Neuronal stem cell (in vitro differentiated cells): ENCODE measurements at regions not wholly inside any gene's neighbourhood (a gene's known extent, or its start where the extent isn't known, plus 50 kb on each side); places are given as distances from the start of the nearest gene placed in this dataset.
A peak's percentile ranks its signal among the peaks of the same experiment; 100 is the strongest.

Source experiments
- DNase-seq: peaks from one replicate; pipeline ENCODE4 v3.0.0-alpha.2; 2013; ENCODE audit warnings: low spot score
- H2AFZ ChIP-seq: one replicate; pipeline ENCODE4 v1.6.1; 2013; ENCODE audit warnings: mild to moderate bottlenecking, low read length, inconsistent platforms
- H2AK5ac ChIP-seq: 2 replicates; pipeline ENCODE4 v1.6.1; 2013; ENCODE audit warnings: low read depth, mild to moderate bottlenecking, inconsistent platforms, low read length, moderate library complexity, mixed read lengths
- H2BK120ac ChIP-seq: 2 replicates; pipeline ENCODE4 v1.6.1; 2013; ENCODE audit warnings: low read depth, mild to moderate bottlenecking, inconsistent platforms, low read length, moderate library complexity, mixed read lengths
- H2BK12ac ChIP-seq: one replicate; pipeline ENCODE4 v1.6.1; 2013; ENCODE audit warnings: low read length, inconsistent platforms
- H2BK15ac ChIP-seq: 2 replicates; pipeline ENCODE4 v1.6.1; 2013; ENCODE audit warnings: mild to moderate bottlenecking, low read length, inconsistent platforms, mixed read lengths
- H2BK5ac ChIP-seq: one replicate; pipeline ENCODE4 v1.6.1; 2013; ENCODE audit warnings: inconsistent platforms, mild to moderate bottlenecking, low read length, moderate library complexity
- H3K14ac ChIP-seq: one replicate; pipeline ENCODE4 v1.6.1; 2013; ENCODE audit warnings: low read length, inconsistent platforms
- H3K18ac ChIP-seq: 2 replicates; pipeline ENCODE4 v1.6.1; 2013; ENCODE audit warnings: low read length, inconsistent platforms
- H3K23ac ChIP-seq: 2 replicates; pipeline ENCODE4 v1.6.1; 2013; ENCODE audit warnings: low read depth, mild to moderate bottlenecking, mixed read lengths, low read length, inconsistent platforms; ENCODE audit not compliant: poor library complexity
- H3K27ac ChIP-seq: replicated peaks from 3 replicates; pipeline ENCODE4 v1.5.1; 2013; ENCODE audit warnings: low read length, inconsistent platforms
- H3K27me3 ChIP-seq, 3 experiments: 2 replicates each; pipeline ENCODE4 v1.6.1; 2013; ENCODE audit warnings: low read length in 3 of 3, mild to moderate bottlenecking in 2 of 3, inconsistent platforms in 1 of 3, low read depth in 1 of 3, mixed read lengths in 1 of 3, moderate library complexity in 1 of 3; ENCODE audit not compliant: control insufficient read depth in 3 of 3, insufficient read depth in 3 of 3
- H3K36me3 ChIP-seq, 2 donors: replicated peaks in 1 of 2; 2 replicates each; pipeline ENCODE4 v1.6.1; 2013; ENCODE audit warnings: low read length in 2 of 2; ENCODE audit not compliant: control insufficient read depth in 2 of 2, insufficient read depth in 2 of 2
- H3K4ac ChIP-seq: 2 replicates; pipeline ENCODE4 v1.6.1; 2013; ENCODE audit warnings: inconsistent platforms, mild to moderate bottlenecking, low read length, moderate library complexity
- H3K4me1 ChIP-seq, 2 donors: 1 replicate in 1 of 2; 2 replicates in 1 of 2; pipeline ENCODE4 v1.6.1; 2013; ENCODE audit warnings: low read length in 2 of 2, low read depth in 1 of 2; ENCODE audit not compliant: control insufficient read depth in 2 of 2, insufficient read depth in 1 of 2
- H3K4me2 ChIP-seq: one replicate; pipeline ENCODE4 v1.6.1; 2013; ENCODE audit warnings: mild to moderate bottlenecking, low read length, inconsistent platforms; ENCODE audit not compliant: insufficient read depth, poor library complexity, severe bottlenecking
- H3K4me3 ChIP-seq, 2 donors: 2 replicates each; pipeline ENCODE4 v1.5.1; 2013; ENCODE audit warnings: low read length in 2 of 2, mild to moderate bottlenecking in 2 of 2, inconsistent platforms in 1 of 2, moderate library complexity in 1 of 2
- H3K79me1 ChIP-seq: one replicate; pipeline ENCODE4 v1.6.1; 2013; ENCODE audit warnings: low read depth, mild to moderate bottlenecking, inconsistent platforms, low read length, moderate library complexity
- H3K9ac ChIP-seq: one replicate; pipeline ENCODE4 v1.6.1; 2013; ENCODE audit warnings: mild to moderate bottlenecking, low read depth, low read length, inconsistent platforms; ENCODE audit not compliant: poor library complexity
- H3K9me3 ChIP-seq, 2 donors: replicated peaks in 1 of 2; 2 replicates each; pipeline versions ENCODE3 to v1.6.1; 2013; ENCODE audit warnings: low read length in 2 of 2, mild to moderate bottlenecking in 2 of 2, inconsistent platforms in 1 of 2, low read depth in 1 of 2, mixed read lengths in 1 of 2, moderate library complexity in 1 of 2; ENCODE audit not compliant: control insufficient read depth in 2 of 2, insufficient read depth in 1 of 2
- H4K8ac ChIP-seq: one replicate; pipeline ENCODE4 v1.6.1; 2013; ENCODE audit warnings: low read depth, mild to moderate bottlenecking, inconsistent platforms, low read length, moderate library complexity
- H4K91ac ChIP-seq: one replicate; pipeline ENCODE4 v1.6.1; 2013; ENCODE audit warnings: low read length, low read depth, mild to moderate bottlenecking, inconsistent platforms; ENCODE audit not compliant: poor library complexity
- WGBS, 2 donors: extraction: QIAGEN DNeasy Blood & Tissue Kit; methylation state at CpG; one replicate each; pipeline ENCODE4 v1.1.7; 2013; ENCODE audit warnings: missing lambda C conversion rate in 2 of 2, mixed read lengths in 1 of 2; ENCODE audit not compliant: insufficient read length in 2 of 2, insufficient replicate concordance in 1 of 2; ENCODE audit errors: extremely low coverage in 2 of 2; 5-methylcytosine and 5-hydroxymethylcytosine counted together

DNA sequence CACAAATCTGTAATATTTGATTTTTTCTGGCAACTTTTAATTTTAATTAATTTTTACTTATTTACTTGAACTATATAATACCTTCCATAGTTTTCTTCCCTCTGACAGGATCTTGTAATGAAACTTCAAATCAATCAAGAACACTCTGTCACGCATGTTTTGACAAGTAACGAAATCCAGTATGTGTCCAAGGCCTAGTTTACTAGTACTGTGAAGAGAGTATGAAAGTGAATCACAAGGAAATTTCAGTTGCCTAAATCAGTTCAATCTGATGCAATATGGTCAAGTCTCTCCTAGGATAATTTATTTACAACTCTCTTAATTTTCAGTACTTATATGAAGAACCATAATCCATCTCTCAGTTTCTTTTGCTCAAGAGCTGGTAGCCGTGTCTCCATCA lies 1344.6 kb upstream of the ZEB2 start:
- H2BK12ac ChIP-seq, result no peak overlapping the region

GRCh38 chr2:145861940-145862339 lies 1342.0 kb upstream of the ZEB2 start:
- no CpG with 5 or more reads among the region's 3 CpGs for WGBS, 2 donors
- no peak overlapping the region for H2BK15ac ChIP-seq
- H2AK5ac ChIP-seq, result no peak overlapping the region
- H3K4me3 ChIP-seq, result no peak overlapping the region
- no peak overlapping the region for H3K9ac ChIP-seq
- no peak for DNase-seq
- H3K18ac ChIP-seq, result no peak overlapping the region
- no peaks in the 10 kb centered on the region for H3K9me3 ChIP-seq
- no peak overlapping the region for H4K8ac ChIP-seq
- H2BK12ac ChIP-seq, result no peak overlapping the region
- H3K27me3 ChIP-seq, result no peaks in the 10 kb centered on the region
- H2BK5ac ChIP-seq, result no peak overlapping the region
- no peak overlapping the region for H3K14ac ChIP-seq
- H4K91ac ChIP-seq, result no peak overlapping the region
- H2BK120ac ChIP-seq, result no peak overlapping the region
- H3K4me1 ChIP-seq, result no peaks in the 10 kb centered on the region
- H3K79me1 ChIP-seq, result no peaks in the 10 kb centered on the region
- no peak overlapping the region for H3K4ac ChIP-seq
- no peak overlapping the region for H3K23ac ChIP-seq
- H3K27ac ChIP-seq, result no peak overlapping the region
- H3K36me3 ChIP-seq, result no peaks in the 10 kb centered on the region
- H3K4me2 ChIP-seq, result no peak overlapping the region
- peak overlapping the region; percentile 69 for H2AFZ ChIP-seq

More for the DNA sequence above, 1344.6 kb upstream of the ZEB2 start:
- Histone ChIP-seq H3K36me3 (no peaks in the 10 kb centered on the region), H3K9ac (no peak overlapping the region), H3K27me3 (no peaks in the 10 kb centered on the region), H2AK5ac (no peak overlapping the region), H3K4me1 (no peaks in the 10 kb centered on the region), H3K27ac (no peak overlapping the region), H3K14ac (no peak overlapping the region), H3K4me3 (no peak overlapping the region), H3K4me2 (no peak overlapping the region), H3K9me3 (no peaks in the 10 kb centered on the region), H2AFZ (no peak overlapping the region), H3K18ac (no peak overlapping the region), H4K91ac (no peak overlapping the region), H3K4ac (no peak overlapping the region), H2BK15ac (no peak overlapping the region), H4K8ac (no peak overlapping the region), H2BK5ac (no peak overlapping the region), H2BK120ac (no peak overlapping the region), H3K79me1 (no peaks in the 10 kb centered on the region), H3K23ac (no peak overlapping the region)
- no CpG with 5 or more reads among the region's 3 CpGs for WGBS, 2 donors
- DNase-seq, result no peak

DNA sequence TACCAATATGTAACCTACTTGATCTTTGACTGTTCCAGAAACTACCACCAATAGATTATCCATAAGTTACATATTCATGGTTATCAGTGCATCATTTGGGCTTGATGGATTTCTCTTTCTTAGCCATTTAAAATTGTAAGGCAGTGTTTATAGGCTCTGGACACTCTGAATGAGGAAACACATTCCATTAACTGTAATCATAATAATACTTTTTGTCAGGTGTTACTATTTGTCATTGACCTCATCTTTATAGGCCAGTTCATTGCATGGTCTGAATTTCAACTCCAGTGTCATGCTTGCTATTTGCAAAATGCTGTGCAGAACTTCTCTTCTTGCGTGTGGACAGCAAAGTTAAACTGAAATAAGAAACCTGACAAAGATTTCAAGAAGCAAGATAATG lies 1340.2 kb upstream of the ZEB2 start:
- no peaks in the 10 kb centered on the region for H3K27me3 ChIP-seq
- no peak overlapping the region for H3K27ac ChIP-seq
- no peak overlapping the region for H4K91ac ChIP-seq
- no peak overlapping the region for H3K4me2 ChIP-seq
- no peak overlapping the region for H3K18ac ChIP-seq
- H3K4ac ChIP-seq, result no peak overlapping the region
- no peak overlapping the region for H2BK5ac ChIP-seq
- H2BK120ac ChIP-seq, result no peak overlapping the region
- no peak overlapping the region for H4K8ac ChIP-seq
- H3K36me3 ChIP-seq, result no peaks in the 10 kb centered on the region
- no peak overlapping the region for H2BK15ac ChIP-seq
- H3K23ac ChIP-seq, result no peak overlapping the region
- H2AK5ac ChIP-seq, result no peak overlapping the region
- no peak overlapping the region for H2AFZ ChIP-seq
- no peak overlapping the region for H2BK12ac ChIP-seq
- no peaks in the 10 kb centered on the region for H3K79me1 ChIP-seq
- DNase-seq, result no peak
- no peak overlapping the region for H3K14ac ChIP-seq
- WGBS, 2 donors, result no CpG with 5 or more reads among the region's 1 CpG
- no peak overlapping the region for H3K9ac ChIP-seq
- no peak overlapping the region for H3K4me3 ChIP-seq
- no peaks in the 10 kb centered on the region for H3K9me3 ChIP-seq
- H3K4me1 ChIP-seq, result no peaks in the 10 kb centered on the region

- Histone ChIP-seq H2BK15ac (no peak overlapping the region), H2BK5ac (no peak overlapping the region), H3K36me3 (no peaks in the 10 kb centered on the region), H3K4ac (no peak overlapping the region), H4K8ac (no peak overlapping the region), H3K14ac (no peak overlapping the region), H4K91ac (no peak overlapping the region), H3K23ac (no peak overlapping the region), H3K4me2 (no peak overlapping the region), H3K79me1 (no peaks in the 10 kb centered on the region), H3K4me3 (no peak overlapping the region), H2AK5ac (no peak overlapping the region), H3K18ac (no peak overlapping the region), H3K27me3 (no peaks in the 10 kb centered on the region), H2BK12ac (no peak overlapping the region), H2AFZ (no peak overlapping the region), H2BK120ac (no peak overlapping the region), H3K4me1 (peaks cover 0 to 3% of the 10 kb centered on the region in 2 donors), H3K27ac (no peak overlapping the region), H3K9ac (no peak overlapping the region), H3K9me3 (peaks cover 0 to 2% of the 10 kb centered on the region in 2 donors)
- no CpG with 5 or more reads among the region's 1 CpG for WGBS, 2 donors
- no peak for DNase-seq
Measured at GRCh38 chr2:145855142-145855541, 1335.2 kb upstream of the ZEB2 start.
